NCI-H2196 (cell line): ENCODE measurements at regions not wholly inside any gene's neighbourhood (a gene's known extent, or its start where the extent isn't known, plus 50 kb on each side); places are given as distances from the start of the nearest gene placed in this dataset.
"Not testable (repeated sequence)": the region's sequence is repeated elsewhere in the genome, so short reads cannot be mapped to it uniquely, and the experiment has no call there.

ENCODE experiments used
- DNase-seq: peaks from one replicate; lab custom pipeline; 2025; ENCODE audit not compliant: unreplicated experiment; lab: John Stamatoyannopoulos, UW

DNA sequence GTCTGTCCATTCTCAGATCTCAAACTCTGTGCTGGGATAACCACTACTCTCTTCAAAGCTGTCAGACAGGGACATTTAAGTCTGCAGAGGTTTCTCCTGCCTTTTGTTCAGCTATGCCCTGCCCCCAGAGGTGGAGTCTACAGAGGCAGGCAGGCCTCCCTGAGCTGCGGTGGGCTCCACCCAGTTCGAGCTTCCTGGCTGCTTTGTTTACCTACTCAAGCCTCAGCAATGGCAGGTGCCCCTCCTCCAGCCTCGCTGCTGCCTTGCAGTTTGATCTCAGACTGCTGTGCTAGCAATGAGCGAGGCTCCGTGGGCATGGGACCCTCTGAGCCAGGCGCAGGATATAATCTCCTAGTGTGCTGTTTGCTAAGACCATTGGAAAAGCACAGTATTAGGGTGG lies 53.1 kb upstream of the HUNK start:
- DNase-seq: not testable (repeated sequence)

DNA sequence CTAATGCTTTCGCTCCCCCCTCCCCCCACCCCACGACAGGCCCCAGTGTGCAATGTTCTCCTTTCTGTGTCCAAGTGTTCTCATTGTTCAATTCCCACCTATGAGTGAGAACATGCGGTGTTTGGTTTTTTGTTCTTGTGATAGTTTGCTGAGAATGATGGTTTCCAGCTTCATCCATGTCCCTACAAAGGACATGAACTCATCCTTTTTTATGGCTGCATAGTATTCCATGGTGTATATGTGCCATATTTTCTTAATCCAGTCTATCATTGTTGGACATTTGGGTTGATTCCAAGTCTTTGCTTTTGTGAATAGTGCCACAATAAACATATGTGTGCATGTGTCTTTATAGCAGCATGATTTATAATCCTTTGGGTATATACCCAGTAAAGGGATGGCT lies 58.5 kb upstream of the HUNK start:
- DNase-seq: not testable (repeated sequence)

DNA sequence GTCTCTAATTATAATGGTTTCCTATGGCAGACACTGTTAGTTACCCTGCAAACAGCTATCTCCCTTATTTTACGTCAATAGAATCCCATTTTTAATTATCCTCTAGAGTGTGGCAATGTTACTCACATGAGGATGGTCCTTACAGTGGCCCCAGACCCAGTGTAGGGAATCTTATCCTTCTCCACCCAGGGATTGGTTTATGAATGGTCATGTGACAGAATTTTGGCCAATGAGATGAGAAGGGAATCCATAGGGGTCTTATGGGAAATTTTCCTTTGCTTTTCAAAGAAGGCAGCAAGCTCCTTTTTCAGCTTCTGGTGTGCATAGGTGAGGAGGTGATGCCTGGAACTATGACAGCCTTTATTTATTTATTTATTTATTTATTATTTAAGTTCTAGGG lies 59.0 kb upstream of the HUNK start:
- no peak for DNase-seq

DNA sequence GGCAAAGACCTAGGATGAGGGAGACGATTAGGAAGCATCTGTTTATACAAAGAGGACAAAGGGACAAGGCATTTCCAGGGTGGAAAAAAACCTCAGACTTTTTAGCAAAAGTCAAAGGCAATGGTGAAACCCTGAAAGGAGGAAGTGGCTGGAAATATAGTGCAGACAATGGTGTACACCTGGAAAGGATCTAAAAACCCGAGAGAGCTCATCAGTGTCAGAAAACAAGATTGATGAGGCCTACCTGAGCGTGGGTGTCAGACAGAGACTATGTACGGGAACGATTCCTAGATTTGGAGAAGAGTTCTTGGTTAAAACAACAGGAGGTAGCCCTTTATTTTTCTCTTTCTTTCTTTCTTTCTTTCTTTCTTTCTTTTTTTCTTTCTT lies 68.8 kb upstream of the HUNK start:
- no peak for DNase-seq

DNA sequence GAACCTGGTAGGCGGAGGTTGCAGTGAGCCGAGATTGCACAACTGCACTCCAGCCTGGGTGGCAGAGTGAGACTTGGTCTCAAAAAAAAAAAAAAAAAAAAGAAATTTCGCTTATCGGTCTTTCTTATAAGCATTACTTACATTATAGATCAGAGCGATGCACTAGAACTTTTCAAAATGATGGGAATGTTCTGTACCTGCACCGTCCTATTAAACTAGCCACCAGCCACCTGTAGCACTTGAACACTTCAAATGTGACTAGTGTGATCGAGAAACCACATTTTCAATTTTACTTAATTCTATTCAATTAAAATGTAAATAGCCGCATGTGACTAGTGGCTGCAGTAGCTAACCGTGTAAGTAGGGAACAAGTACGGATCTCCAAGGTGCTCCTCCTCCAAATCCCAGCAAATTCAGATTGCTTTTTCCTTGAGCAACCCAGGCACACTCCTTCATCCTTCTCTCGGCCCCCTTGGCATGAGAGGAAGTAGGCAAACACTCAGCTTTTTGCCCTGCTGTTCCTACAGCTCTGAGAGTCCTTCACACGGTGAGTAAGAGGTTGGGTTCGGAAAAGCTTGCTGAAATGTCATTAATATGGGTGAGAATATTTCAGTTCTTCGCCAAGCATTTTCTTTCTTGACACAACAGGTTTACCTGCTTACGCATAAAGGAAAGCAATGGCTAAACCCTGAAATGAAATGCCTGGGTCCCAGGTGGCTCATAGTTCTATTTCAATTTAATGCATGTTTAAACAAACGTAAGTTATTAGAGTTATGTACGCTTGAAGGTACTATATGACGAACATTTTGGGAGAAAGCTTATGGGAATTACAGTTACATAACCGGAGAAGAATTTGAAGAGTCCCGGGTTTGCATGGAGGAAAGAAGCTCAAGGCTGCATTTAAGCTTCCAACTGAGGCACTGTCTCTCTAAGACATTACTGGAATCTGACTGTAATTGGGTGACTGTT lies 69.5 kb upstream of the HUNK start:
- no peak for DNase-seq

DNA sequence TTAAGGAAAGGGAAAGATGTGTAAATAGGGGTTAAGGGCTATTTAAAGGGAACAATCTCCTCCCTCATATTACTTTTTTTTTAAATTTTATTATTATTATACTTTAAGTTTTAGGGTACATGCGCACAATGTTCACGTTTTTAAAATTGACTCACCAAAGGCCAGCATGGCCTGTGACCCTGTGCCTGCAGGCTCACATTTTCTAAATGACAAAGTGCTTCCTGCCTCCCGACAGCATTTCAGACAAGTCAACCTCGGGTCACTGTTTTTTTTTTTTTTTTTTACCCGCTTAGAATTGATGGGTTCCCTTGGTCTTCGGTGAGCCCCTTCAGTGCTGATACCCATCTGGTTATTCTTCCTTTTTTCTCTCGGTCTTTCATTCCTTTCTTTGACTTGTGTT lies 70.4 kb upstream of the SCAF4 start:
- DNase-seq: no peak

DNA sequence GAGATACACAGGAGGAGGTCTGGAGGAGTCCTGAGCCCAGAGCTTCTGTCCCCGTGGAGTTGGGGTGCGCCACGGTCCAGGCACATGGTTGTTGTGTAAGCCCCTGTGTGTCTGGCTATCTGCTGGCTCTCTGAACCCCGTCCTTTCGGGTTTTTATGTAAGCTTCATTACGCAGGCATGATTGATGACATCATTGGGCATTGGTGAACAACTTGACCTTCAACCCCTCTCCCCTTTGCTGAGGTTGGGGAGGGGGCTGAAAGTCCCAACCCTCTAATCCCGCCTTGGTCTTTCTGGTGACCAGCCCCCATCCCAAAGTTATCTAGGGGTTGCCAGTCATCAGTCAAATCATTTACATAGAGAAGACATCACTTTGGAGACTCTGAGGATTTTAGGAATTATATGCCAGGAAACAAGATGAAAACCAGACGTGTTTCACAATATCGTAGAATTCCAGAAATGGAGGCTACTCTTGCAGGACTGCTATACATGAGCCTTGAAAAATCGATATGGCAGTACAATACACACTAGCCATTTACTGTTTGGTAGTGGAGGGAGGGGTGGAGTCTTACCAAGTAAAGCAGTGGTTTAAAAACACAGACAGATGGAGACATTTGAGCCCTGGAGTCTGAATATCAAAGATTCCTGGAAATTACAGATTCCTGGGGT lies 69.8 kb upstream of the SCAF4 start:
- DNase-seq: no peak

DNA sequence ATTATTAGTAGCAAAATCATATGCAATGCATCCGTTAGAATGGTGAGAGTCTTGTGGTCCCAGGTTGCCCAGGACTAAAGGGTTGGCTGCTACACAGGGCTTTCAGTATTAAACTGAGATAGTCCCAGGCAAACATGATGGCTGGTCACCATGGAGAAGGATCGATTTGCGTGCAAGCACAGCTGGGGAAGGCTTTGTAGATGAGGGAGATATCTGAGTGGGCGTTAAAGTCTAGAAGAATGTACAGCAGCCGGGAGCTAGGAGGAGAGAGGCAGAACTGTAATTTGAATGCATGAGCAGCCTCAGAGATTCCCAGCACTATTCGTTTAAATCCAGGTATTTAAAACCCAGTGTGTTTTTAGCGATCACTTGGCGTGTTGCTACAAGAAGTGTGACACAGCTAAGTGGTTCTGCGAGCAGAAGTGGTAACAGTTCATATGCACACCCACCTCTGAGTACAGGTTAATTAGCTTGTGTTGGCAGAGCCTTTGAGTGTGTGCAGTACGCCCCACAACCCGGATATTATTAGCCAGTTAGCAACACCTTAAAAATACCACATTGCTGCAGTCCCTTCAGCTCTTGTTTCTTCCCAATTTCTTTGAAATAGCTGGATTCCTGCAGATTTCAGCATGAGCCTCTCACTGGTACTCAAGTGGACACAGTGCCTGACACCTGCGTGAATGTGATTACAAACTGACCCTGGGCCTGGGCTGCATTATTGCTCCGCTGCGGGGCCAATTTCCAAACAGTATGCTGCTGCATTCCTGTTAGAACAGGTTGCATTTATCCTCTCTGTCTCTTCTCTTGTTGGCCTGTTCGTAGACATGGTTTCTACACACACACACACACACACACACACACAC lies 67.2 kb upstream of the SCAF4 start:
- no peak for DNase-seq

DNA sequence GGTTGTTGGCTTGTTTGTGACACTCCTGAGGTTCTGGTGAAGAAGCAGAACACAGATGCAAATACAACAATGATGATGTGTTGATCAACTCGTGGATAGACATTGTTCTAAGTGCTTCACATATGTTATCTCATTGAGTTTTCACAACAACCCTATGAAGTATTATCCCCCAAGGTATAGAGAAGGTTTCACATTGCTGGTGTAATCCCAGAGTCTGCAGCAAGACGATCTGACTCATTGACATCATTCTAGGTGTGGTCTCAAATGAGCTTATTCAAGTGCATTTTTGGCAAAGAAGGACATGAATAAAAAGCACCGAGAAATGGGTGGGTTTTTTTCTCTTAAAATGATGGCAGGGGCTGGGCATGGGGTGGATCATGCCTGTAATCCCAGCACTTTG lies 64.1 kb upstream of the SCAF4 start:
- no peak for DNase-seq

DNA sequence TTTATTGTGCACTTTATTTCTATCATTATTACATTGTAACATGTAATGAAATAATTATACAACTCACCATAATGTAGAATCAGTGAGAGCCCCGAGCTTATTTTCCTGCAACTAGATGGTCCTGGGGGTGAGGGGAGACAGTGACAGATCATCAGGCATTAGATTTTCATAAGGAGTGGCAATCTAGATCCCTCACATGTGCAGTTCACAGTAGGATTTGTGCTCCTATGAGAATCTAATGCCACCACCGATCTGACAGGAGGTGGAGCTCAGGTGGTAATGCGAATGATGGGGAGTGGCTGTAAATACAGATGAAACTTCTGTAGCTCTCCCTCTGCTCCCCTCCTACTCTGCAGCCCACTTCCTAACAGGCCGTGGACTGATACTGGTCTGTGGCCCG lies 58.5 kb upstream of the SCAF4 start:
- not testable (repeated sequence) for DNase-seq

DNA sequence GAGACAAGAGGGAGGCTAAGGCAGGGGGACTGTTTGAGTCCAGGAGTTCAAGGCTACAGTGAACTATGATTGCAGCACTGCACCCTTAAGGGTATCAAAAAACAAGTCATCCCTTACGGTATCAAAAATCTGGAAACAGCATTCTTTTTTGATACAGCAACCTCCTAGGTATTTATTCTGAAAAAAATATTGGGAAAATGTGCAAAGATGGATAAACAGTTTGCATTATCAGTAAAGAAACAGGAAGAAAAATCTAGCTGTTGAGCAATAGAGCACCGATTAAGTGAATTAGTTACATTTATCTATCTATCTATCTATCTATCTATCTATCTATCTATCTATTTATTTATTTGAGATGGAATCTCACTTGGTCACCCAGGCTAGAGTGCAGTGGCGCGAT lies 56.7 kb upstream of the SCAF4 start:
- no peak for DNase-seq

DNA sequence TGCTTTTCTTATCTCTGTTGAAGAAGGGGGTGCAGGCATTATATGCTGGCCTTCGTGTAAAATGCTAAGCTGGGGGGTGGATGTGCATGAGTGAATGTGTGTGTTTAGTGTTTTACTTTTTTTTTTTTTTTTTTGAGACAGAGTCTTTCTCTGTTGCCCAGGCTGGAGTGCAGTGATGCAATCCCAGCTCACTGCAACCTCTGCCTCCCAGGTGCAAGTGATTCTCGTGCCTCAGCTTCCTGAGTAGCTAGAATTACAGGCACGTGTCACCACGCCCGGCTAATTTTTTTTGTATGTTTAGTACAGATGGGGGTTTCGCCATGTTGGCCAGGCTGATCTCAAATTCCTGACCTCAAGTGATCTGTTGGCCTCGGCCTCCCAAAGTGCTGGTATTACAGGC lies 55.8 kb upstream of the SCAF4 start:
- not testable (repeated sequence) for DNase-seq

DNA sequence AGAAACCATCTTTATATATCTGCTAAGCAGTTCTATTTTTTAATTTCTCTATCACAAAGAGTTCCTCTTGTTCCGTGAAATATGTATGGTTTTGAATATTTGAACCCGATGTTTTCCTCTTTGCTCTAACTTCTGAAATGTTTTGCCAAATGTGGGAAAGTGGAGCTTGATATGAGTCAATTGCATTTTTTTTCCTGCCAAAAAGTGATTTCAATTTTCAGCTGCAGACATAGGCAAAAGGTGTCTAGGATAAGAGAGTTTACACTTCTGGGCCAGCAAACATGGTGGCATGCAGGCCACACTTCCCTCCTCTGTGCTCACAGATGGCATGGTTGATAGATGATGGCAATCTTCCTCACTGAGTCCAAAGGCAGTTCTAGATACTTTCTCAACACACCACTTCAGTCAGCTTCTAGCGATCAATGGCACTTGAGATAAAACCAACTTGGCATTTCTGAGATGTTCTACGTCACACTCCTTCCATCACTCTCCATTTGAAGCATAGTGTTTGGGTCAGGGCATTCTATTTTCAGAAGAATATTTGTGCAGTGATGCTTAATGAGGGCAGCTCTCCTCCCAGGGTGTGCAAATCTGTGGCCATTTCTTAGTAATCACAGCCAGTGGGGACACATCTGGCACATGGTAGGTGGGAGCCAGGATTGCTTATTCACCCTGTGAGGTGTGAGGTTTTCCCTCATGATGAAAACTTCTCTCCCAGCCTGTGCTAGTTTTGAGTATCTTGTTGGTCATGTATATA lies 54.4 kb upstream of the SCAF4 start:
- DNase-seq: no peak

DNA sequence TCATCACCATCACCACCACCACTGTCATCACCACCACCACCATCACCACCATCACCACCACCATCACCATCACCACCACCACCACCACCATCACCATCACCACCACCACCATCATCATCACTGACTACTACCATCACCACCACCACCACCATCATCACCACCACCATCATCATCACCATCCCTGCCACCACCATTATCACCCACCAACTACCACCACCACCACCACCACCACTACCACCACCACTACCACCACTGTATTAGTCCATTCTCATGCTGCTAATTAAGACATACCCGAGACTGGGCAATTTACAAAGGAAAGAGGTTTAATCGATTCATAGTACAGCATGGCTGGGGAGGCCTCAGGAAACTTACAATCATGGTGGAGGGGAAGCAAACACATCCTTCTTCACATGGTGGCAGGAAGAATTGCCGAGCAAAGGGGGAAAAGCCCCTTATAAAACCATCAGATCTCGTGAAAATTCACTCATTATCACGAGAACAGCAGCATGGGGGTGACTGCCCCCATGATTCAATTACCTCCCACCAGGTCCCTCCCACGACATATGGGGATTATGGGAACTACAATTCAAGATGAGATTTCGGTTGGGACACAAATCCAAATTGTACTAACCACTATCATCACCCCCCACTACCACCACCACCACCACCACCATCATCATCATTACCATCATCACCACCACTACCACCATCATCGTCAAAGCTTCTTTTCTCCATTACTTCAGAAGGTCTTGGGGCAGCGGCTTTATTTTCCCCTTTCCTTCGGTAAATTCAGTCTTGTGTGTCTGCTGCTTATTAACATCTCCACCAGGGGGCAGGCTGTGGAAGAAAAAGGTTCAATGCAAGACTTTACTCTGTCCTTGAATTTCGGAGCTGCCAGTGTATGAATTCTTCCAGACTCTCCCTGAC lies 53.6 kb upstream of the SCAF4 start:
- DNase-seq: peak; percentile 75

DNA sequence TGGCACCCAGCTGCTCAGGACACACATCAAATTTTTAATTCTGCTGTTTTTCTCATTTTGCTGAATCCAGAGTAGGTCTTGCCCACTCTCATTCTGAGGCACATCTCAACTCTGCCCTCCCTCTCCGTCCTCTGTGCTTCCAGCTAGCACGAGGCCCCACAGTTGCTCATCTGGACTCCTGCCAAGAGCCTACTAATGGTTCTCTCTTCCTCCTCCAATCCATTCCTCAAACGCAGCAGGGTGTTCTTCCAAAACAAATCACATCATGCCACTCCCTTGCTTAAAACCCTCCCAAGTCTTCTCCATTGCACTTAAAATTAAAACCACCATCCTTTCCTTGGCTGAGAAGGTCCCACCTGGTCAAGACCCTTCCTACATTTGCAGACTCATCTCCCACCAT lies 49.8 kb upstream of the SCAF4 start:
- peak; percentile 15 for DNase-seq
